ENCODE measurements at regions not wholly inside any gene's neighbourhood (a gene's known extent, or its start where the extent isn't known, plus 50 kb on each side); places are given as distances from the start of the nearest gene placed in this dataset.

DNA sequence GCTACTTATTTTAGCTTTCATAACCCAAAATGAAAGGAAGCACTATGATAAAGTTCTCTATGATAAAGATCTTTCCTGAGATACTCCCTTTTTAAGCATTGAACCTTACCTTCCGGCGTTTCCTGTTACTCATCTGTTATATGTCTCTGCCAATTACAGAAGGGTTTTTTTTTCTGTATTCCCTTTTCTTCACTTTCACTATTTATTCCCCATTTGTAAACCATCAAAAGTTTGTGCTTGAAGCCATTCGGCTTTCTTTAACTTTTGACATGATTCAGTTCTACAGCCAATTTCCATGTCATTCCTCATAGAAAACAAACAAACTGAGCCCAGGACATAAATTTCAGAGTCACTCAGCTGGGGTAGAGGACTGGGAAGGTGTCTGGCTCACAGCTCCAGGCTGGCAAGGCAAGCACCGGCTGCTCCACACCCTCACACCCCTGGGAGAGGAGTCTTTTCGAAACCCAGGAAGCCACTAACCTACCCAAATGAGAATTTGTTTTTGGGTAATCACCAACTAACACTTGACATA, 429.4 kb upstream of the TRIB2 start:
- no peak for TF ChIP-seq POLR2A (IDR thresholded peaks at IDR 0.05)
- TF ChIP-seq, protein P1, sequence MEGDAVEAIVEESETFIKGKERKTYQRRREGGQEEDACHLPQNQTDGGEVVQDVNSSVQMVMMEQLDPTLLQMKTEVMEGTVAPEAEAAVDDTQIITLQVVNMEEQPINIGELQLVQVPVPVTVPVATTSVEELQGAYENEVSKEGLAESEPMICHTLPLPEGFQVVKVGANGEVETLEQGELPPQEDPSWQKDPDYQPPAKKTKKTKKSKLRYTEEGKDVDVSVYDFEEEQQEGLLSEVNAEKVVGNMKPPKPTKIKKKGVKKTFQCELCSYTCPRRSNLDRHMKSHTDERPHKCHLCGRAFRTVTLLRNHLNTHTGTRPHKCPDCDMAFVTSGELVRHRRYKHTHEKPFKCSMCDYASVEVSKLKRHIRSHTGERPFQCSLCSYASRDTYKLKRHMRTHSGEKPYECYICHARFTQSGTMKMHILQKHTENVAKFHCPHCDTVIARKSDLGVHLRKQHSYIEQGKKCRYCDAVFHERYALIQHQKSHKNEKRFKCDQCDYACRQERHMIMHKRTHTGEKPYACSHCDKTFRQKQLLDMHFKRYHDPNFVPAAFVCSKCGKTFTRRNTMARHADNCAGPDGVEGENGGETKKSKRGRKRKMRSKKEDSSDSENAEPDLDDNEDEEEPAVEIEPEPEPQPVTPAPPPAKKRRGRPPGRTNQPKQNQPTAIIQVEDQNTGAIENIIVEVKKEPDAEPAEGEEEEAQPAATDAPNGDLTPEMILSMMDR (IDR thresholded peaks at IDR 0.05) = no peak
